GM23248 (cell line): ENCODE measurements at regions not wholly inside any gene's neighbourhood (a gene's known extent, or its start where the extent isn't known, plus 50 kb on each side); places are given as distances from the start of the nearest gene placed in this dataset.

Experiments used
- DNase-seq: peaks from one replicate; pipeline ENCODE4 v3.0.0-alpha.2; 2015
- H2AFZ ChIP-seq: fragments of 200-600 bp; sonication (generic); 2 replicates; pipeline ENCODE4 v1.6.1; 2016; ENCODE audit warnings: antibody characterized with exemption
- H3F3A ChIP-seq: fragments of 200-600 bp; sonication (generic); 2 replicates; pipeline ENCODE4 v1.6.1; 2016; ENCODE audit warnings: mild to moderate bottlenecking, antibody characterized with exemption, mixed run types; ENCODE audit not compliant: insufficient read depth
- H3K27ac ChIP-seq: fragments of 200-600 bp; sonication (generic); 2 replicates; pipeline ENCODE4 v1.5.1; 2016; ENCODE audit warnings: mild to moderate bottlenecking
- H3K27me3 ChIP-seq: fragments of 200-600 bp; sonication (generic); replicated peaks from 2 replicates; pipeline ENCODE4 v1.6.1; 2016; ENCODE audit warnings: mild to moderate bottlenecking; ENCODE audit not compliant: insufficient read depth
- H3K36me3 ChIP-seq: fragments of 200-600 bp; sonication (generic); 2 replicates; pipeline ENCODE4 v1.6.1; 2016; ENCODE audit warnings: low read depth, mild to moderate bottlenecking
- H3K4me1 ChIP-seq: fragments of 200-600 bp; sonication (generic); 2 replicates; pipeline ENCODE4 v1.6.1; 2016; ENCODE audit warnings: mild to moderate bottlenecking; ENCODE audit not compliant: insufficient read depth
- H3K4me2 ChIP-seq: fragments of 200-600 bp; sonication (generic); one replicate; pipeline ENCODE4 v1.6.1; 2016; ENCODE audit warnings: mild to moderate bottlenecking; ENCODE audit not compliant: unreplicated experiment
- H3K4me3 ChIP-seq: fragments of 200-600 bp; sonication (generic); 2 replicates; pipeline ENCODE4 v1.5.1; 2016; ENCODE audit warnings: mild to moderate bottlenecking
- H3K79me2 ChIP-seq: fragments of 200-600 bp; sonication (generic); 2 replicates; pipeline ENCODE4 v1.6.1; 2016; ENCODE audit warnings: mild to moderate bottlenecking; ENCODE audit not compliant: insufficient read depth
- H3K9ac ChIP-seq: fragments of 200-600 bp; sonication (generic); 2 replicates; pipeline ENCODE4 v1.6.1; 2016; ENCODE audit warnings: mild to moderate bottlenecking
- H3K9me2 ChIP-seq: fragments of 200-600 bp; sonication (generic); 2 replicates; pipeline ENCODE4 v1.6.1; 2016; ENCODE audit warnings: mixed run types, mild to moderate bottlenecking, moderate library complexity; ENCODE audit not compliant: insufficient read depth
- H3K9me3 ChIP-seq: fragments of 200-600 bp; sonication (generic); one replicate; pipeline ENCODE4 v1.6.1; 2017; ENCODE audit warnings: low read depth
- H4K20me1 ChIP-seq: fragments of 200-600 bp; sonication (generic); 2 replicates; pipeline ENCODE4 v1.6.0; 2016; ENCODE audit not compliant: insufficient read depth
- EZH2 ChIP-seq: fragments of 200-600 bp; sonication (generic); IDR thresholded peaks from 2 replicates; pipeline ENCODE4 v1.6.1; 2018; ENCODE audit warnings: antibody characterized with exemption, mild to moderate bottlenecking; ENCODE audit not compliant: insufficient read depth, poor library complexity, severe bottlenecking
- EZH2phosphoT487 ChIP-seq: fragments of 200-600 bp; sonication (generic); IDR thresholded peaks from 2 replicates; pipeline ENCODE4 v1.6.1; 2018; ENCODE audit warnings: antibody characterized with exemption, moderate library complexity, mild to moderate bottlenecking, low read depth; ENCODE audit not compliant: insufficient read depth
- WGBS, 2 experiments: methylation state at CpG; one replicate each; pipeline ENCODE4 v1.1.6; 2015 to 2017; ENCODE audit warnings: low lambda C conversion rate in 2 of 2, low coverage in 1 of 2; ENCODE audit errors: missing lambda C conversion rate in 2 of 2; 5-methylcytosine and 5-hydroxymethylcytosine counted together
- in situ Hi-C: fragments of 300-500 bp; cut with MboI; formaldehyde crosslinking; loops from 2 replicates; pipeline ENCODE4 v1.15.0; 2020

GRCh38 chr7:35424440-35424839, 170.5 kb upstream of the TBX20 start:
- in situ Hi-C loops, result no loop called here
- H3K36me3 ChIP-seq, result no peaks in the 10 kb centered on the region

GRCh38 chr7:35422715-35423114, 168.8 kb upstream of the TBX20 start:
- Histone ChIP-seq H3K79me2 (no peaks in the 10 kb centered on the region), H3K27me3 (0 out of 2 replicates have a peak, but pooled peaks cover 17% of the 10 kb centered on the region), H3K4me1 (no peaks in the 10 kb centered on the region), H3K36me3 (no peaks in the 10 kb centered on the region), H3K4me3 (no peak overlapping the region), H3F3A (no peaks in the 10 kb centered on the region), H2AFZ (no peak overlapping the region), H3K9me2 (no peaks in the 10 kb centered on the region), H3K9ac (no peak overlapping the region), H3K9me3 (no peaks in the 10 kb centered on the region), H4K20me1 (no peaks in the 10 kb centered on the region), H3K4me2 (no peak overlapping the region), H3K27ac (no peak overlapping the region)
- no peak for DNase-seq
- in situ Hi-C loops, result no loop called here
- TF ChIP-seq EZH2phosphoT487, result no peak
- no peak for TF ChIP-seq EZH2
- WGBS, 2 experiments, result 23 to 32% methylated on average over 2 of the region's 2 CpGs

More at GRCh38 chr7:35424440-35424839, 170.5 kb upstream of the TBX20 start:
- Histone ChIP-seq H3K9ac (no peak overlapping the region), H3F3A (no peaks in the 10 kb centered on the region), H3K27ac (no peak overlapping the region), H3K9me2 (no peaks in the 10 kb centered on the region), H3K79me2 (no peaks in the 10 kb centered on the region), H2AFZ (no peak overlapping the region), H3K9me3 (no peaks in the 10 kb centered on the region), H4K20me1 (no peaks in the 10 kb centered on the region), H3K4me2 (no peak overlapping the region), H3K4me3 (no peak overlapping the region), H3K4me1 (no peaks in the 10 kb centered on the region), H3K27me3 (0 out of 2 replicates have a peak, but pooled peaks cover 17% of the 10 kb centered on the region)
- 40 to 41% methylated on average over 4 of the region's 4 CpGs for WGBS, 2 experiments
- TF ChIP-seq EZH2 (no peak), EZH2phosphoT487 (no peak)
- no peak for DNase-seq

GRCh38 chr7:35420656-35421055, 166.8 kb upstream of the TBX20 start:
- 0 out of 2 replicates have a peak, but pooled peaks cover 17% of the 10 kb centered on the region for H3K27me3 ChIP-seq
- H3F3A ChIP-seq, result no peaks in the 10 kb centered on the region
- no peaks in the 10 kb centered on the region for H3K9me3 ChIP-seq
- WGBS, 2 experiments, result 17 to 23% methylated on average over 4 of the region's 4 CpGs
- H3K4me2 ChIP-seq, result peak overlapping the region; percentile 38
- H3K27ac ChIP-seq, result no peak overlapping the region
- TF ChIP-seq EZH2phosphoT487, result no peak
- no peak for TF ChIP-seq EZH2
- H3K9ac ChIP-seq, result no peak overlapping the region
- no peaks in the 10 kb centered on the region for H3K79me2 ChIP-seq
- H3K9me2 ChIP-seq, result no peaks in the 10 kb centered on the region
- H3K36me3 ChIP-seq, result no peaks in the 10 kb centered on the region
- 0 out of 2 replicates have a peak overlapping the region, but pooled peaks have one; percentile 27 for H3K4me3 ChIP-seq
- no peak overlapping the region for H2AFZ ChIP-seq
- no peaks in the 10 kb centered on the region for H4K20me1 ChIP-seq
- H3K4me1 ChIP-seq, result no peaks in the 10 kb centered on the region
- DNase-seq, result no peak
- in situ Hi-C loops, result no loop called here

GRCh38 chr7:35419391-35419755, 165.5 kb upstream of the TBX20 start:
- no peaks in the 10 kb centered on the region for H3K9me3 ChIP-seq
- no peaks in the 10 kb centered on the region for H3K4me1 ChIP-seq
- H3K4me2 ChIP-seq, result no peak overlapping the region
- 0 out of 2 replicates have a peak, but pooled peaks cover 17% of the 10 kb centered on the region for H3K27me3 ChIP-seq
- H3K4me3 ChIP-seq, result no peak overlapping the region
- 31 to 34% methylated on average over 5 of the region's 5 CpGs for WGBS, 2 experiments
- H3K9ac ChIP-seq, result no peak overlapping the region
- no peaks in the 10 kb centered on the region for H3K36me3 ChIP-seq
- DNase-seq, result no peak
- no peak for TF ChIP-seq EZH2phosphoT487
- TF ChIP-seq EZH2, result no peak
- no peaks in the 10 kb centered on the region for H3F3A ChIP-seq
- no peaks in the 10 kb centered on the region for H3K79me2 ChIP-seq
- H4K20me1 ChIP-seq, result no peaks in the 10 kb centered on the region
- H3K27ac ChIP-seq, result no peak overlapping the region
- no peak overlapping the region for H2AFZ ChIP-seq
- H3K9me2 ChIP-seq, result no peaks in the 10 kb centered on the region
- in situ Hi-C loops, result no loop called here
